HEK293 (cell line): ENCODE measurements at regions not wholly inside any gene's neighbourhood (a gene's known extent, or its start where the extent isn't known, plus 50 kb on each side); places are given as distances from the start of the nearest gene placed in this dataset.
A peak's percentile ranks its signal among the peaks of the same experiment; 100 is the strongest.

Experiments used
- CTCF ChIA-PET: fragments of 350-600 bp; formaldehyde crosslinking; extraction: SDS; loops from one replicate; lab custom pipeline; 2021; ENCODE audit warnings: antibody characterized with exemption; lab: Yijun Ruan, JAX
- POLR2A ChIA-PET: fragments of 300-600 bp; formaldehyde crosslinking; extraction: SDS; loops from one replicate; lab custom pipeline; 2020; ENCODE audit warnings: antibody characterized with exemption, inconsistent platforms; lab: Yijun Ruan, JAX
- H3K27ac ChIP-seq: fragments of 200-500 bp; sonication (Bioruptor generic); 2 replicates; pipeline ENCODE4 v1.5.1; 2014; ENCODE audit warnings: low read depth, low read length, control low read depth, inconsistent platforms; ENCODE audit errors: extremely low read depth
- H3K36me3 ChIP-seq, 2 experiments: fragments of 200-500 bp in 1 of 2; sonication (Bioruptor generic) in 1 of 2; 1 replicate in 1 of 2; 2 replicates in 1 of 2; pipeline ENCODE4 v1.5.1; 2014 to 2017; ENCODE audit warnings: inconsistent platforms in 2 of 2, low read length in 2 of 2; ENCODE audit not compliant: control insufficient read depth in 2 of 2, insufficient read depth in 1 of 2
- H3K4me1 ChIP-seq: fragments of 200-500 bp; sonication (Bioruptor generic); 2 replicates; pipeline ENCODE4 v1.5.1; 2014; ENCODE audit warnings: mild to moderate bottlenecking, low read length, inconsistent platforms; ENCODE audit not compliant: control insufficient read depth, insufficient read depth
- H3K4me3 ChIP-seq: 2 replicates; pipeline ENCODE4 v1.5.1; 2011; ENCODE audit warnings: low read depth, mild to moderate bottlenecking, control low read depth, low read length, moderate library complexity
- H3K9me3 ChIP-seq: fragments of 200-500 bp; sonication (Bioruptor generic); 2 replicates; pipeline ENCODE4 v1.5.1; 2014; ENCODE audit warnings: low read depth, low read length, inconsistent platforms; ENCODE audit not compliant: control insufficient read depth, insufficient read depth
- GLIS1 ChIP-seq: fragments of 450-650 bp; formaldehyde crosslinking; IDR thresholded peaks from 2 replicates; pipeline ENCODE4 v1.5.1; 2016; ENCODE audit warnings: missing biosample characterization, missing genetic modification characterization
- HOXA7 ChIP-seq: sonication (generic); formaldehyde crosslinking; IDR thresholded peaks from 2 replicates; pipeline ENCODE4 v1.8.1; 2022; ENCODE audit warnings: missing genetic modification reagents, borderline replicate concordance
- PRDM10 ChIP-seq: fragments of 450-650 bp; formaldehyde crosslinking; IDR thresholded peaks from 2 replicates; pipeline ENCODE4 v1.5.1; 2016; ENCODE audit warnings: missing biosample characterization, missing genetic modification characterization
- PRDM6 ChIP-seq: fragments of 450-650 bp; formaldehyde crosslinking; IDR thresholded peaks from 2 replicates; pipeline ENCODE4 v1.5.1; 2017; ENCODE audit warnings: missing biosample characterization, missing genetic modification characterization
- SP2 ChIP-seq: fragments of 450-650 bp; formaldehyde crosslinking; IDR thresholded peaks from 2 replicates; pipeline ENCODE4 v1.5.1; 2016; ENCODE audit warnings: missing biosample characterization, missing genetic modification characterization
- TCF7L2 ChIP-seq: IDR thresholded peaks from 2 replicates; pipeline ENCODE4 v1.6.1; 2011; ENCODE audit warnings: low read depth, mild to moderate bottlenecking, inconsistent platforms, low read length, moderate library complexity, borderline replicate concordance
- ZEB2 ChIP-seq: fragments of 450-650 bp; formaldehyde crosslinking; IDR thresholded peaks from 2 replicates; pipeline ENCODE4 v1.5.1; 2016; ENCODE audit warnings: missing biosample characterization, missing genetic modification characterization
- ZFHX2 ChIP-seq: fragments of 450-650 bp; formaldehyde crosslinking; conservative IDR thresholded peaks from 2 replicates; pipeline ENCODE4 v1.5.1; 2016; ENCODE audit warnings: missing biosample characterization, missing genetic modification characterization
- ZIC2 ChIP-seq: fragments of 450-650 bp; formaldehyde crosslinking; IDR thresholded peaks from 2 replicates; pipeline ENCODE4 v1.5.1; 2016; ENCODE audit warnings: missing biosample characterization, missing genetic modification characterization
- ZNF10 ChIP-seq: fragments of 450-650 bp; formaldehyde crosslinking; IDR thresholded peaks from 2 replicates; pipeline ENCODE4 v1.5.1; 2017; ENCODE audit warnings: missing biosample characterization, missing genetic modification characterization
- ZNF132 ChIP-seq: fragments of 450-650 bp; formaldehyde crosslinking; IDR thresholded peaks from 2 replicates; pipeline ENCODE4 v1.5.1; 2017; ENCODE audit warnings: missing biosample characterization, missing genetic modification characterization, borderline replicate concordance
- ZNF16 ChIP-seq: fragments of 450-650 bp; formaldehyde crosslinking; IDR thresholded peaks from 2 replicates; pipeline ENCODE4 v1.5.1; 2016; ENCODE audit warnings: low read depth, missing biosample characterization, missing genetic modification characterization
- ZNF175 ChIP-seq: fragments of 450-650 bp; formaldehyde crosslinking; IDR thresholded peaks from 2 replicates; pipeline ENCODE4 v1.5.1; 2016; ENCODE audit warnings: missing biosample characterization, missing genetic modification characterization
- ZNF266 ChIP-seq: fragments of 450-650 bp; formaldehyde crosslinking; IDR thresholded peaks from 2 replicates; pipeline ENCODE4 v1.5.1; 2016; ENCODE audit warnings: missing biosample characterization, missing genetic modification characterization, low read depth
- ZNF324 ChIP-seq: fragments of 450-650 bp; formaldehyde crosslinking; IDR thresholded peaks from 2 replicates; pipeline ENCODE4 v1.5.1; 2016; ENCODE audit warnings: missing biosample characterization, missing genetic modification characterization
- ZNF37A ChIP-seq: fragments of 450-650 bp; IDR thresholded peaks from 2 replicates; pipeline ENCODE4 v1.5.1; 2018; ENCODE audit warnings: missing biosample characterization, missing genetic modification characterization
- ZNF394 ChIP-seq: fragments of 450-650 bp; formaldehyde crosslinking; IDR thresholded peaks from 2 replicates; pipeline ENCODE4 v1.5.1; 2016; ENCODE audit warnings: missing biosample characterization, missing genetic modification characterization, mild to moderate bottlenecking, moderate library complexity, borderline replicate concordance
- ZNF433 ChIP-seq: fragments of 450-650 bp; formaldehyde crosslinking; IDR thresholded peaks from 2 replicates; pipeline ENCODE4 v1.5.1; 2016; ENCODE audit warnings: missing biosample characterization, missing genetic modification characterization, low read depth
- ZNF571 ChIP-seq: fragments of 450-650 bp; formaldehyde crosslinking; IDR thresholded peaks from 2 replicates; pipeline ENCODE4 v1.5.0; 2017; ENCODE audit warnings: missing biosample characterization, missing genetic modification characterization
- ZNF660 ChIP-seq: fragments of 450-650 bp; IDR thresholded peaks from 2 replicates; pipeline ENCODE4 v1.5.1; 2018; ENCODE audit warnings: missing biosample characterization, mild to moderate bottlenecking, missing genetic modification characterization
- ZNF670 ChIP-seq: fragments of 450-650 bp; formaldehyde crosslinking; IDR thresholded peaks from 2 replicates; pipeline ENCODE4 v1.5.1; 2016; ENCODE audit warnings: missing biosample characterization, missing genetic modification characterization, low read depth
- ZNF747 ChIP-seq: fragments of 450-650 bp; formaldehyde crosslinking; IDR thresholded peaks from 2 replicates; pipeline ENCODE4 v1.5.1; 2016; ENCODE audit warnings: missing biosample characterization, missing genetic modification characterization
- TF ChIP-seq, protein P1 (sequence below): fragments of 450-650 bp; formaldehyde crosslinking; IDR thresholded peaks from 2 replicates; pipeline ENCODE4 v1.5.1; 2016; ENCODE audit warnings: missing biosample characterization, missing genetic modification characterization
- TF ChIP-seq, protein P2 (sequence below): fragments of 450-650 bp; formaldehyde crosslinking; IDR thresholded peaks from 2 replicates; pipeline ENCODE4; 2016; ENCODE audit warnings: missing biosample characterization, missing genetic modification characterization
- TF ChIP-seq, protein P3 (sequence below): fragments of 450-650 bp; formaldehyde crosslinking; IDR thresholded peaks from 2 replicates; pipeline ENCODE4 v1.5.1; 2017; ENCODE audit warnings: missing biosample characterization, missing genetic modification characterization

- Histone ChIP-seq H3K4me3 (no peak overlapping the region), H3K36me3 (no peaks in the 10 kb centered on the region), H3K4me1 (peaks cover 29% of the 10 kb centered on the region), H3K27ac (no peak overlapping the region), H3K9me3 (no peaks in the 10 kb centered on the region)
- TF ChIP-seq ZNF16, result no peak
- TF ChIP-seq ZNF394 (tag by site-specific recombination), result no peak
- TF ChIP-seq ZNF571 (tag by site-specific recombination), result no peak
- no peak for TF ChIP-seq ZNF747
- TF ChIP-seq ZEB2 (tag by site-specific recombination), result no peak
- TF ChIP-seq, protein P1, sequence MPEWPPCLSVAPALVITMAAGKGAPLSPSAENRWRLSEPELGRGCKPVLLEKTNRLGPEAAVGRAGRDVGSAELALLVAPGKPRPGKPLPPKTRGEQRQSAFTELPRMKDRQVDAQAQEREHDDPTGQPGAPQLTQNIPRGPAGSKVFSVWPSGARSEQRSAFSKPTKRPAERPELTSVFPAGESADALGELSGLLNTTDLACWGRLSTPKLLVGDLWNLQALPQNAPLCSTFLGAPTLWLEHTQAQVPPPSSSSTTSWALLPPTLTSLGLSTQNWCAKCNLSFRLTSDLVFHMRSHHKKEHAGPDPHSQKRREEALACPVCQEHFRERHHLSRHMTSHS (tag by site-specific recombination), result no peak
- TF ChIP-seq, protein P2, sequence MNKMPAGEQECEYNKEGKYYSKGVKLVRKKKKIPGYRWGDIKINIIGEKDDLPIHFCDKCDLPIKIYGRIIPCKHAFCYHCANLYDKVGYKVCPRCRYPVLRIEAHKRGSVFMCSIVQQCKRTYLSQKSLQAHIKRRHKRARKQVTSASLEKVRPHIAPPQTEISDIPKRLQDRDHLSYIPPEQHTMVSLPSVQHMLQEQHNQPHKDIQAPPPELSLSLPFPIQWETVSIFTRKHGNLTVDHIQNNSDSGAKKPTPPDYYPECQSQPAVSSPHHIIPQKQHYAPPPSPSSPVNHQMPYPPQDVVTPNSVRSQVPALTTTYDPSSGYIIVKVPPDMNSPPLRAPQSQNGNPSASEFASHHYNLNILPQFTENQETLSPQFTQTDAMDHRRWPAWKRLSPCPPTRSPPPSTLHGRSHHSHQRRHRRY, result no peak
- TF ChIP-seq SP2 (tag by site-specific recombination), result no peak
- no peak for TF ChIP-seq TCF7L2
- TF ChIP-seq ZNF660 (tag by site-specific recombination), result no peak
- TF ChIP-seq ZNF10 (tag by site-specific recombination), result no peak
- ChIA-PET CTCF (interaction anchor here (0.6 to 2.1 kb wide), 4 partner anchors 11 to 331 kb away, joined by 3 to 13 read pairs (median 4); no protein-coding TSS in a partner anchor), POLR2A (no interaction called here)
Observed at GRCh38 chr6:47403801-47404200, 73.8 kb upstream of the CD2AP start.

DNA sequence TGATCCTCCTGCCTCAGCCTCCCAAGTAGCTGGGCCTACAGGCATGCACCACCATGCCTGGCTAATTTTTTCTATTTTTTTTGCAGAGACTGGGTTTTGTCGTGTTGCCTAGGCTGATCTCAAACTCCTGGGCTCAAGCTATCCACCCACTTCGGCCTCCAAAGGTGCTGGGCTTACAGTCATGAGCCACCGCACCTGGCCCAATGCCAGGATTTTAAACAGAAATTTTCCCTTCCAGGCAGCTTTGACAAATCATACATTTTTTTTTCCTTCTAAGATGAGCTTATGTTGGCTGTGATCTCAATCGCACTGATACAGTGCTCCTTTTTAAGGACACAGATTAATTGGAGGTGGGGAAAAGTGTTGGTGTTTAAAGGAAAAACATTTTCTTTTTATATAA, 73.2 kb upstream of the CD2AP start:
- no peak overlapping the region for H3K4me3 ChIP-seq
- H3K36me3 ChIP-seq, result no peaks in the 10 kb centered on the region
- POLR2A ChIA-PET, result interaction anchor here (0.6 kb wide), 1 partner anchor 310 kb away, joined by 3 read pairs; no protein-coding TSS in a partner anchor
- TF ChIP-seq ZFHX2 (tag by site-specific recombination), result 0 out of 2 replicates have a peak, but pooled peaks have one; percentile 9
- no peak for TF ChIP-seq PRDM10 (tag by site-specific recombination)
- H3K4me1 ChIP-seq, result peaks cover 29% of the 10 kb centered on the region
- no peaks in the 10 kb centered on the region for H3K9me3 ChIP-seq
- no peak overlapping the region for H3K27ac ChIP-seq
- CTCF ChIA-PET, result interaction anchor here (0.6 to 2.1 kb wide), 5 partner anchors 10 to 330 kb away, joined by 3 to 13 read pairs (median 3); no protein-coding TSS in a partner anchor

DNA sequence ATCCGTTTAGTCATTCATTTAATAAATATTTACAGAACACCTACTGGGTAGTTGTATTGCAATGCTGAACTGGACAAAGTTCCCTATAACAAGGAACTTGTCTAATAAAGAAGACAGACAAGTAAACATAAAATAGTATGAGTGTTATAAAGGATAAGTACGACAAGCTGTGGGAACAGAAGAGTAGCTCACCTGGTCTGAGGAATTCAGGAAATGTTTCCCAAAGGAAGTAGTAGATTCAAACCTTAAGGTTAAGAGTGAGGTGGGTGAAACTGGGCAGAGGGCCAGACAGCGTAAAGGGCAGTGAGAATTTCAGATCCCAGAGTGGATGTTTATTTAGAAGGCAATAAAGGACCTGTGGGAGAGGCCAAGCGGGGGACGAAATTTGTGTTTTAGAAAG, 72.3 kb upstream of the CD2AP start:
- peak overlapping the region; percentile 8; the same call in 1 of the 2 replicates for H3K27ac ChIP-seq
- peaks cover 29% of the 10 kb centered on the region for H3K4me1 ChIP-seq
- H3K4me3 ChIP-seq, result no peak overlapping the region
- POLR2A ChIA-PET, result no interaction called here
- CTCF ChIA-PET, result interaction anchor here (1.2 to 2.1 kb wide), 3 partner anchors 9 to 376 kb away, joined by 4 to 13 read pairs (median 5); no protein-coding TSS in a partner anchor
- no peaks in the 10 kb centered on the region for H3K9me3 ChIP-seq
- no peaks in the 10 kb centered on the region for H3K36me3 ChIP-seq
- no peak for TF ChIP-seq ZNF670 (tag by site-specific recombination)
- peak; percentile 94 for TF ChIP-seq PRDM6
- TF ChIP-seq ZNF37A (tag by site-specific recombination), result no peak
- TF ChIP-seq GLIS1 (tag by site-specific recombination), result peak; percentile 63
- no peak for TF ChIP-seq ZNF132
- TF ChIP-seq ZNF324 (tag by site-specific recombination), result no peak
- TF ChIP-seq ZIC2, result no peak
- TF ChIP-seq HOXA7 (CRISPR knock-in tag), result no peak
- TF ChIP-seq ZNF266 (tag by site-specific recombination), result no peak
- TF ChIP-seq, protein P3, sequence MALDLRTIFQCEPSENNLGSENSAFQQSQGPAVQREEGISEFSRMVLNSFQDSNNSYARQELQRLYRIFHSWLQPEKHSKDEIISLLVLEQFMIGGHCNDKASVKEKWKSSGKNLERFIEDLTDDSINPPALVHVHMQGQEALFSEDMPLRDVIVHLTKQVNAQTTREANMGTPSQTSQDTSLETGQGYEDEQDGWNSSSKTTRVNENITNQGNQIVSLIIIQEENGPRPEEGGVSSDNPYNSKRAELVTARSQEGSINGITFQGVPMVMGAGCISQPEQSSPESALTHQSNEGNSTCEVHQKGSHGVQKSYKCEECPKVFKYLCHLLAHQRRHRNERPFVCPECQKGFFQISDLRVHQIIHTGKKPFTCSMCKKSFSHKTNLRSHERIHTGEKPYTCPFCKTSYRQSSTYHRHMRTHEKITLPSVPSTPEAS (tag by site-specific recombination), result no peak
- TF ChIP-seq ZNF175 (tag by site-specific recombination), result no peak
- TF ChIP-seq ZNF433 (tag by site-specific recombination), result no peak
